ENCODE measurements at regions not wholly inside any gene's neighbourhood (a gene's known extent, or its start where the extent isn't known, plus 50 kb on each side); places are given as distances from the start of the nearest gene placed in this dataset.

GRCh38 chr2:161076936-161077335 lies 83.3 kb upstream of the TANK start:
- TF ChIP-seq TAF1 (IDR thresholded peaks at IDR 0.05; ENCODE audit: low read depth) (no peak), EP300 (IDR thresholded peaks at IDR 0.05; ENCODE audit: borderline replicate concordance) (no peak), MAX (IDR thresholded peaks at IDR 0.05) (no peak), NFIC (IDR thresholded peaks at IDR 0.05) (no peak), USF1 (IDR thresholded peaks at IDR 0.05) (no peak), CREB1 (IDR thresholded peaks at IDR 0.05; ENCODE audit: low read depth) (no peak), TEAD4 (IDR thresholded peaks at IDR 0.05) (no peak), RAD21 (IDR thresholded peaks at IDR 0.05; ENCODE audit: low read depth) (no peak), YY1 (IDR thresholded peaks at IDR 0.05; ENCODE audit: low read depth) (no peak)
- TF ChIP-seq, protein P1, sequence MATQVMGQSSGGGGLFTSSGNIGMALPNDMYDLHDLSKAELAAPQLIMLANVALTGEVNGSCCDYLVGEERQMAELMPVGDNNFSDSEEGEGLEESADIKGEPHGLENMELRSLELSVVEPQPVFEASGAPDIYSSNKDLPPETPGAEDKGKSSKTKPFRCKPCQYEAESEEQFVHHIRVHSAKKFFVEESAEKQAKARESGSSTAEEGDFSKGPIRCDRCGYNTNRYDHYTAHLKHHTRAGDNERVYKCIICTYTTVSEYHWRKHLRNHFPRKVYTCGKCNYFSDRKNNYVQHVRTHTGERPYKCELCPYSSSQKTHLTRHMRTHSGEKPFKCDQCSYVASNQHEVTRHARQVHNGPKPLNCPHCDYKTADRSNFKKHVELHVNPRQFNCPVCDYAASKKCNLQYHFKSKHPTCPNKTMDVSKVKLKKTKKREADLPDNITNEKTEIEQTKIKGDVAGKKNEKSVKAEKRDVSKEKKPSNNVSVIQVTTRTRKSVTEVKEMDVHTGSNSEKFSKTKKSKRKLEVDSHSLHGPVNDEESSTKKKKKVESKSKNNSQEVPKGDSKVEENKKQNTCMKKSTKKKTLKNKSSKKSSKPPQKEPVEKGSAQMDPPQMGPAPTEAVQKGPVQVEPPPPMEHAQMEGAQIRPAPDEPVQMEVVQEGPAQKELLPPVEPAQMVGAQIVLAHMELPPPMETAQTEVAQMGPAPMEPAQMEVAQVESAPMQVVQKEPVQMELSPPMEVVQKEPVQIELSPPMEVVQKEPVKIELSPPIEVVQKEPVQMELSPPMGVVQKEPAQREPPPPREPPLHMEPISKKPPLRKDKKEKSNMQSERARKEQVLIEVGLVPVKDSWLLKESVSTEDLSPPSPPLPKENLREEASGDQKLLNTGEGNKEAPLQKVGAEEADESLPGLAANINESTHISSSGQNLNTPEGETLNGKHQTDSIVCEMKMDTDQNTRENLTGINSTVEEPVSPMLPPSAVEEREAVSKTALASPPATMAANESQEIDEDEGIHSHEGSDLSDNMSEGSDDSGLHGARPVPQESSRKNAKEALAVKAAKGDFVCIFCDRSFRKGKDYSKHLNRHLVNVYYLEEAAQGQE (IDR thresholded peaks at IDR 0.05; ENCODE audit: low read depth): no peak

Measured in Ishikawa (cell line).